ENCODE measurements at regions not wholly inside any gene's neighbourhood (a gene's known extent, or its start where the extent isn't known, plus 50 kb on each side); places are given as distances from the start of the nearest gene placed in this dataset.

GRCh38 chr2:6739547-6739946 is 126.2 kb downstream of the CMPK2 start:
- no peak for DNase-seq (ENCODE audit: low read depth)

DNA sequence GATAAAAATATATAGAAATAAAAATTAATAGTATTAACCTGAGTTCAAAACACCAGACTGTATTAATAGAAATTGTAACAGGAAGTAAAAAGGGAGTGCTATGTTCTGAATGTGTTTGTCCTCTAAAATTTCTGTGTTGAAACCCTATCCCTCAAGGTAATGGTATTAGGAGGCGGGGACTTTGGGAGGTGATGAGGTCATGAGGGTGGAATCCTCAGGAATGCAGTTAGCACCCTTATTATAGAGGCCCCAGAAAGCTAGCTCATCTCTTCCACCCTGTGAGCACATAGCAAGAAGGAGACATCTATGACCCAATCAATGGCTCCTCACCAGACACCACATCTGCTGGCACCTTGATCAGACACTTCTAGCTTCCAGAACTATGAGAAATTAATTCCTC is 124.5 kb downstream of the CMPK2 start:
- DNase-seq (ENCODE audit: low read depth): no peak

DNA sequence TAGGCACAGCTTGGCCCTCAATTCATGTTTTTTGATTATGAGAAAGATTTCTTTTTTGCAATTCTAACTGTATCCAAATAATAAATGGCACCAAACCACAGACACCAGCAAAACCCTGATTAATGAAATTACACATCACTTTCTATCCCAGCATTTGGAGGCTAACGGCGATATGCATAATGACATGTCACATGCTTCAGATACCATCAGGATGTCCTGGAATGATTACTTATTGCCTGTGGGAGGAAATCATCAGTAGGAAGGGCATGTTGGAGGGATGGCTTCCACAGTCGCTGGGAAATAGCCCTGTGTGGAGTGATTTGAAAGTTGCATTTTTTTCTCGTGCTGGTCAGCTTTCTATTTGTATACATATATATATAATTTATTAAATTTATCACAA is 121.7 kb downstream of the CMPK2 start:
- DNase-seq (ENCODE audit: low read depth): no peak

- no peak for DNase-seq (ENCODE audit: low read depth)
Observed at GRCh38 chr2:6747433-6747832, 118.3 kb downstream of the CMPK2 start.

DNA sequence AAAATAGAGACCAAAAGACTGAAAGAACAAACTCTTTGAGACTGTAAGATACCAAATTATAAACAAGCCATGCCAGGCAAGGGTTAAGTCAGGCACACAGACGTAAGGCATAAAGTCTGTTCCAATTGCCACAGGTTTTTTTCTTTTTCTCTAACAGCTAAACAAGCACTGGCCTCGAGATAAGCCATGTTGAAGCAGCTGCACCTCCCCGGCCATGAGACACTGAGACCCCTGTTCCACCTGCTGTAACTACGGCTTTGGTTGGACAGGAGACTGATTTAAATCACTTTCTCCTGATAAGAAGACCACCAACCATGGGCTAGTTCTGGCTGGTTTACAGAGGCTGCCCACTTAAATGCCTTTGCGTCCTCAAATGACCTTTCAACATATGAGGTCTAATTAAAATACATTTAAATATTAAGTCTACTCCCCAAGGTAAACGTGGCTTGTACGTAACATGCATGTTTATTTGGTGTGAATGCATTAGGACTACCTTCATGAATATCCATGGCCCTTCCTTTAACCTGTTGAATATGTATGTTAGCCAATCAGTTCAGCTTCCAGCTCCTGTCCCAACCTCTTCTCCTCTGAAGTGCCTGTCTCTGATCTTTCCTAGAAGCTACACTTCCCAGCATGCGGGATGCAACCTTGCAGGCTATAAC is 117.2 kb downstream of the CMPK2 start:
- DNase-seq (ENCODE audit: low read depth): no peak

DNA sequence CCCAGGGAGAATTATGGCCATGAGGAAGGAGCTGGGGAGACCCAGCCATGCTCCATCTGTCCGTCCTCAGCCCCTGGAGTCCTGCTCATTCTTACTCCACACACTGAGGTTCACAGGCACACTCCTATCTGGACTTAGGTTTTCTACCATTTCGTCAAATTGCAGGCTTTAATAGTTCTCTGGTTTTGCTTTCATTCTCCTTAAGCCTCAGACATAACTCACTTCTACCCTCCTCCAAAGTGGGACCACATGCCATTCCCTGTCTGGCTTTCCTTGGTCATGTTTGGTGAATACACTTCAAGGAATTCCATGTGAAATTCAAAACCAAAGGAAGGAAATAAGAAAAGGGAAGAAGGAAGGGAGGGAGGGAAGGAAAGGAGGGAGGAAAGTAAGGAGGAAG is 115.7 kb downstream of the CMPK2 start:
- no peak for DNase-seq (ENCODE audit: low read depth)

DNA sequence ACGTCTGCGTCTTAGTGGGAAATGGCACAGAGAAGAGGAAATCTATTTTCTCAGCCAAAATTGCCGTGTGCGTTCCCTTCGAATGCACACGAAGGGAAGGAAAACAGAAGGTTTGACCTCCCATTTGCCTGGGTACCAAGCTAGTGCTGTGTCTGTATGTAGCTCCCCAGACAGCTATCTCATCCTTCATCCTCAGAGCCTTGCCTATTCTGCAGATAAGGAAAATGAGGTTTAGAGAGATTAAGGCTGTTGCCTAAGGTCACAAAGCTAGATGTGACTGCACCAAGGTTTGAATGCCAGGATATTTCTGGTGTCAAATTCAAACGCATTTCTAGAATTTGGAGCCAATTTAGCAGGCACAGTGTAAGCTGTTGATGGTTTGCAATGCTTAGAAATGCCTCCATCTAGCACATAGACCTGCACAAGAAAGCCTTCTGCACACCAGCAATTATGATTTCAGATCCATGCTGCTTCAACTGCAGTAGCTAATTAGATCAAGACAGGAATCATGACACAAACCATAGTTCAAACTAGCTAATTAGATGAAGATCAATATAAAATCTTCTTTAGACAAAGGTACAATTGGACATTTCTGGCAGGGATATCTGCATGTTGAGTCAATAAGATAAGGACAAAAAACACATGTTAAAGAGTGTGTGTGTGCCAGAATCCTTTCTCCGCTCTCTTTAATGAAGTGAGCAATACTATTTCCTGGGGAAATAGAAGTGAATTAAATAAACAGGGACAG is 115.1 kb downstream of the CMPK2 start:
- no peak for DNase-seq (ENCODE audit: low read depth)

- DNase-seq (ENCODE audit: low read depth): no peak
Observed at GRCh38 chr2:6754419-6754818, 111.3 kb downstream of the CMPK2 start.

GRCh38 chr2:6755456-6755855 is 110.3 kb downstream of the CMPK2 start:
- no peak for DNase-seq (ENCODE audit: low read depth)

DNA sequence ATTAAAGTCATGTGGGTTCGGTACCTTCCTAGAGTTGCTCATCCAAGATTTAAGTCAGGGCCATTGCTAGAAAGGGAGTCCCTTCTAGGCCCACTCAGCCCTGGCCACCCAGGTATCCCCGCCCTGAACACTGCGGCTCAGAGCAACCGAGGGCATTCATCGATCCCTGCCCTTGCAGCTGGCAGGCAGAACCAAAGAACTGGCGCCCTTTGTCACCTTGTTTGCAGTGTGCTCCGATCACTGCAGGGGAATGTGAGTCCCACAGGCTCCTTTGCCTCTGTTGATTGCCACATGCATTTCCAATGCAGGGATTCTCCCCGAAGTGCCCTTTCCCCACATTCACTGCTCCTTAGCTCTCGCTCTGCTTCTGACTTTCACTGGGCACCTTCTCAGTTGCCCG is 108.5 kb downstream of the CMPK2 start:
- DNase-seq (ENCODE audit: low read depth): no peak

DNA sequence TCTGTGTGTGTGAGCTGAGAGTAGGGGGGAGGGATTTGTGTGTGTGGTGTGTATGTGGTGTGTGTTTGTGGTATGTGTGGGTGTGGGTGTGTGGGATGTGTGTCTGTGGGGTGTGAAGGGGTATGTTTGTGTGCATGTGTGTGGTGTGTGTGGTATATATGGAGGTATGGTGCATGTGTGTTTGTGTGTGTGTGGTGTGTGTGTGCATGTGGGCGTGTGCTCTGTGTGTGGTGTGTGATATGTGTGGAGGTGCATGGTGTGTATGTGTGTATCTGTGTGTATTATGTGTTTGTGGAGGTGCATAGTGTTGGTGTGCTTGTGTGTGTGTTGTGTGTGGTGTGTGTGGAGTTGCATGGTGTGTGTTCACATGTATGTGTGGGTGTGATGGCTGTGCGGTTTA is 106.0 kb downstream of the CMPK2 start:
- no peak for DNase-seq (ENCODE audit: low read depth)

- no peak for DNase-seq (ENCODE audit: low read depth)
Observed at GRCh38 chr2:6760132-6760531, 105.6 kb downstream of the CMPK2 start.

GRCh38 chr2:6764968-6765723 is 100.6 kb downstream of the CMPK2 start:
- no peak for DNase-seq (ENCODE audit: low read depth)

DNA sequence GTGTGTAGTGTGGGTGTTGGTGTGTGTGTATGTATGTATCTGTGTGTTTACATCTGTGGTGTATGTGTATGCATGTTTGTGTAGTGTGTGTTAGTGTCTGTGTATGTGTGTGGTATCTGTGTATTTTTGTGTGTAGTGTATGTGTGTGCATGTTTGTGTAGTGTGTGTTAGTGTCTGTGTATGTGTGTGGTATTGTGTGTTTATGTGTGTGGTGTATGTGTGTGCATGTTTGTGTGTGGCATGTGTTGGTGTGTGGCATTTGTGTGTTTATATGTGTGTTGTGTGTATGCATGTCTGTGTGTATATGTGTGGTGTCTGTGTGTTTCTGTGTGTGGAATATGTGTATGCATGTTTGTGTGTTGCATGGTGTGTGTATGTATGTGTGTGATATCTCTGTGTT is 96.4 kb downstream of the CMPK2 start:
- DNase-seq (ENCODE audit: low read depth): no peak

- no peak for DNase-seq (ENCODE audit: low read depth)
Observed at GRCh38 chr2:6770006-6770405, 95.7 kb downstream of the CMPK2 start.

DNA sequence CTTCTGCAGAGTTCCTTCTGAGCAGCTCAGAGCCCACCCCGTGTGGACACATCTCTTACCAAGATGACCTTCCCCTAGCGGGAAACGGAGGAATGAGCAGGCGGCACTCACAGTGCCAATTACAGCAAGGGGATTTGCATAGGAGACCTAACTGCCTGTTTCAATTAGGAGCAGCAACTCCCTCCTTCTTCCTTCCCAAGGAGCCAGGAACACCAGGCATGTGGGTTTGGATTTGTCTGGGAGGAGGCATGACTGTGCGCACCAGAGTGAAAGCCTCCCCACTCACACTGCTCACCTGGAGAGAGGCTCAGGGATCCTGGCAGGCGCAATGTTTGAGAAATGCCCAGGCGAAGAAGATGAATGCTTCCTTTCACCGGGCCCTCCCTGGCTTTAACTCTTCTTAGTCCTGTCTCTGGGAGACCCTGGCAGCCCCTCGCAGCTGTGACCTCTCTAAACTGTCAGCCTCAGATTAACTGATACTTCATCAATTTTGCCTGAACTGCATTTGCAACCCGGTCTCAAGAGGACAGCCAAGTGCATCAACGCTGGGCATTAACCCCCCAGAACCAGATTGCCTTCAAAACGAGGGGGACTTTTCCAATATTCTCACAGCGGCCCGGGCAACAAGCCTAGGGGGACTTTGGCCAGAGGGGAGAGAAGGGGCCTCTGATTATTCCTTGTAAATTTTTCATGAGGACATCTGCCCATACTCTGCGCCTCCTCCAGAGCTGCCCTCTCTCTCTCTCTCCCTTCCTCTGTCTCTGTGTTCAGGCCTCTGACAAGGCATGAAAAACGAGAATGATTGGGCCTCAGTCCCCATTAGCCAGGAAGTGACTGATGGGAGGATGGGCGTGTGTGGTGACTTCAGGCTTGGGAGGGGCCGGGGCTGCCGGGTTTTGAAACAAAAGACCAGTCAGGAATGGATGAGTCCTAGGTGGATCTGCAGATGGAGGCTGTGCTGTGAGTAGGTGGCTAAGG is 93.8 kb downstream of the CMPK2 start:
- no peak for DNase-seq (ENCODE audit: low read depth)

- peak; percentile 40 for DNase-seq (ENCODE audit: low read depth)
Observed at GRCh38 chr2:6773007-6773693, 92.6 kb downstream of the CMPK2 start.

DNA sequence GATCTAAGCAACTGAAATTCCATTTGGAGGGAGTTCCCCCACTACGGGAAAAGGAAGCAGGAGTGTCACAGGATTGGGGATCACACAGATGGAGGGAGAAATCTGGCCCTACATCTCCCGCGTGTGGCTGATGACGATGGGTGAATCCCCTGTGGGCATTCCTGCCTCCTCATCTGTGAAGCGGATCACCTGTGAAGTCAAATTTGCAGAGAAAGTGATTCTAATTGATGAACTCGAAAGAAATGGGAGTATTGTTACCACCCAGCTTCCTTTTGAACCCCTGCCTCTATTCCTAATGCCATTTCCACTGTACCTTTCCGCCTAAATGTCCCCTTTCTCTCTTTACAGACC is 92.0 kb downstream of the CMPK2 start:
- DNase-seq (ENCODE audit: low read depth): no peak

DNA sequence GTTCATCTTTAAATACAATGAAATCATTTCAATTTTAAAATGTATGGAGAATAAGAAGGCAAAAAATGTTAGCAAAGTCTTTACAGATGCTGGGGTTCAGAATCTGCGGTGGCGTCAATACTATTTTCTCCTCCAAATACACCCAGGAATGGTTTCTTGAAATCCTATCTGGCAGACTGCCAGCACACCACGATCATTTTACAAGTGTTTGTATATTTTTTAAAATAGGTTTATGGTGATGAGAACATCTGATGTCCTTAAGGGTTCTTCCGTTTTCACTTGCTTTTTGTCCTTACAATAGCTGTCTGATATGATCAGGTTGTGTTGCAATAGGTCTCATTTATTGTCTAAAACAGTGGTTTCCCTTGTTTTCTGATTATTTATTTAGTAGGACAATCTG is 89.6 kb downstream of the CMPK2 start:
- no peak for DNase-seq (ENCODE audit: low read depth)

DNA sequence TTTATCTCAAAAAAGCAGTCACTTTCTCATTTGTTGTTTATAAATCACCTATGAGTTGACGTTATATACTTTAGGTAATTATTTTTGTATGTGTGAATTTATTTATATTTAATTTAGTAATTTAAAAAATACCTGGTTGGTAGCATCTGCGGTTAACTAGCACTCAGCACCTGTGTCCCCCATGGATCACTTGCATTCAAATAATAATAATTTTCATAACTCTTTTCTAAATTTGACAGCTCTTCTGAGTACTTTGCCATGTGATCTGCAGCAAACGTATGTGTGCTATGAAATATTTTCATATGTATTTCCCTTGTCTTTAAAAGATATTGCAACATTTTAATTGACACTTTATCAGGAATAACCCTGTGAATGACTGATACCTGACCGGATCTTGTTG is 88.1 kb downstream of the CMPK2 start:
- no peak for DNase-seq (ENCODE audit: low read depth)

DNA sequence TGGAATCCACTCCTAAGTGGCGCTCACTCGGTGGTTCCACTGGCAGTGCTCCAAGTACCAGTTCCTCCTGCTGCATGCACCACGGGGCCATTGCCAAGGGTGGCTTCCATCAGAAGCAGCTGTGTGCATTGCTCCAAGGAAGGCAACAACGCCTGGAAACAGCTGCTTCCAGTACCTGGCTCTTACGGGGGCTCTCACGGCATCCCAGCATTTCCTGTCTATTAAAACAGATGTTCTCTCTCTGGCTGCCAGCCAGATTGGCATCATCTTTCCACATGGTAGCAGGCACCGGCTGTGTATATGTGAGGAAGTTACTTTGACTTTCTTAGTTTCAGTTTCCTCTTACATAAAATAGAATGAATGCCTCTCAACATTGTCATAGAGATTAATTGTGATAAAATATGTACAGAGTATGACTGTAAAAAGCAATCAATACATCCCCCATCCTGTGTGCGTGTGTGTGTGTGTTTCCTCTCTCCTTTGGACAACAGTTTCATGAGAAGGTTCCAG is 84.9 kb downstream of the CMPK2 start:
- no peak for DNase-seq (ENCODE audit: low read depth)

All from activated T-helper 1 cell treated with Interleukin-2 at 50 U/mL for 16 hours (primary cell).